Large intestine (tissue), 3 donors: ENCODE measurements at regions not wholly inside any gene's neighbourhood (a gene's known extent, or its start where the extent isn't known, plus 50 kb on each side); places are given as distances from the start of the nearest gene placed in this dataset.
A peak's percentile ranks its signal among the peaks of the same experiment; 100 is the strongest.

Experiments
- DNase-seq, 2 donors: peaks; one replicate each; pipeline versions ENCODE4 v3.0.0 to v3.0.0-alpha.2; 2013
- H3K27ac ChIP-seq: one replicate; pipeline ENCODE4 v1.5.1; 2013; ENCODE audit warnings: low read length
- H3K27me3 ChIP-seq: 2 replicates; pipeline ENCODE4 v1.6.1; 2013; ENCODE audit warnings: low read length; ENCODE audit not compliant: control insufficient read depth, insufficient read depth
- H3K36me3 ChIP-seq: 2 replicates; pipeline ENCODE4 v1.6.1; 2013; ENCODE audit warnings: low read length; ENCODE audit not compliant: control insufficient read depth, insufficient read depth
- H3K4me1 ChIP-seq: one replicate; pipeline ENCODE4 v1.6.1; 2013; ENCODE audit warnings: low read length; ENCODE audit not compliant: control insufficient read depth, insufficient read depth
- H3K4me3 ChIP-seq: one replicate; pipeline ENCODE4 v1.5.1; 2013; ENCODE audit warnings: low read length
- H3K9me3 ChIP-seq: one replicate; pipeline ENCODE4 v1.6.1; 2013; ENCODE audit warnings: mild to moderate bottlenecking, low read depth, low read length, moderate library complexity; ENCODE audit not compliant: control insufficient read depth
- WGBS: methylation state at CpG from one replicate; pipeline ENCODE4 v1.1.5; 2013; ENCODE audit warnings: low lambda C conversion rate; ENCODE audit not compliant: insufficient coverage; 5-methylcytosine and 5-hydroxymethylcytosine counted together

GRCh38 chr3:124467980-124468902 is 262.0 kb upstream of the UMPS start:
- no peaks in the 10 kb centered on the region for H3K4me1 ChIP-seq
- no peak overlapping the region for H3K4me3 ChIP-seq
- no peaks in the 10 kb centered on the region for H3K36me3 ChIP-seq
- peak; percentile 38 to 42 for DNase-seq
- no peaks in the 10 kb centered on the region for H3K9me3 ChIP-seq
- no peaks in the 10 kb centered on the region for H3K27me3 ChIP-seq
- WGBS: 52% methylated on average over 4 of the region's 10 CpGs
- H3K27ac ChIP-seq: no peak overlapping the region

GRCh38 chr3:124469555-124469954 is 260.7 kb upstream of the UMPS start:
- 73% methylated on average over 3 of the region's 5 CpGs for WGBS
- Histone ChIP-seq H3K4me3 (no peak overlapping the region), H3K9me3 (no peaks in the 10 kb centered on the region), H3K4me1 (no peaks in the 10 kb centered on the region), H3K27ac (no peak overlapping the region), H3K27me3 (no peaks in the 10 kb centered on the region), H3K36me3 (no peaks in the 10 kb centered on the region)
- no peak for DNase-seq

DNA sequence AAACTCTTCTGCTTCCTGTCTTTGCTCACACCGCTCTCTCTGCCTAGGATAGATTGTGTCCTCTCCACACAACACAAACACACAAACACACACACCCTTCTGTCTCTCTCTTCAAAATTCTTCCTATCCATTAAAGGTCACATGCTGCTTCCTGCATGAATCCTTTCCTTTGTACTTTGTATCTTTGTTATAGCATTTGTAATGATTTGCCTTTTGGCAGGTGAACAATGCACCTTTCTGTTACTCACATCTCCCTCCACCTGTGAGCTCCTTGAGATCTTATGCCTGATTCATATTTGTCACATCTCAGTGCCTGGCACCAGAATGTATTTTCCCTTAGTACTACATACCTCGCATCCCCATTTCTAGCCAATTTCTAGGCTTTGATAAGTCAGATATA is 251.4 kb upstream of the UMPS start:
- Histone ChIP-seq H3K36me3 (no peaks in the 10 kb centered on the region), H3K9me3 (no peaks in the 10 kb centered on the region), H3K4me1 (no peaks in the 10 kb centered on the region), H3K27ac (no peak overlapping the region), H3K4me3 (no peak overlapping the region), H3K27me3 (peaks cover 4% of the 10 kb centered on the region)
- peak; percentile 12 to 58 for DNase-seq
- 57% methylated on average over 1 of the region's 2 CpGs for WGBS

DNA sequence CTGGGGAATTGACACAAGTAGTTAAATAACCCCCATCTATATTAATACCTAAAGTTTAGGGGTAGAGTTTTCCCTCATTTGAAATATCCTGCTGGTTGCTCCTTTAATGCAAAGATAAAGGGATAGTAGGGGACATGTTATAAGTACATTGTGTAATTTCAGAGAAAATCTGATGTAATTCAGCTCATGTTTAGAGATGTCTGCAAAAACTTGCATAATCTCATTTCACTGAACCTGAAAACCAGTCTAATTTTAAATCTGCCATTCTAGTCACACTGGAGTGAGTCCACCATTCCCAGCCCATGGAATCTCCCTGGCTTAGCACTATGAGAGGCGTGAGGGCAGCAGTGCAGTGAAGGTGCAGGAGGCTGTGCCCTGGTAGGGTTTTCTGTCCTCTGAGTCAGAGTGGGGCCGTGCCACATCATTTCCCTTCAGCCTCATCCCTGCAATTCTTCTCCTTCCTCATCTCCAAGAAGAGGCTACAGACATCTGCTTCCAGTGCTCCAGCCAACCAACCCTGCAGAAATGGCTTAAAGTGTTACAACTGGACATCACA is 246.3 kb upstream of the UMPS start:
- Histone ChIP-seq H3K9me3 (no peaks in the 10 kb centered on the region), H3K27me3 (peaks cover 4% of the 10 kb centered on the region), H3K36me3 (no peaks in the 10 kb centered on the region), H3K4me1 (no peaks in the 10 kb centered on the region), H3K27ac (no peak overlapping the region), H3K4me3 (no peak overlapping the region)
- no peak for DNase-seq
- WGBS: no CpG with 5 or more reads among the region's 2 CpGs

DNA sequence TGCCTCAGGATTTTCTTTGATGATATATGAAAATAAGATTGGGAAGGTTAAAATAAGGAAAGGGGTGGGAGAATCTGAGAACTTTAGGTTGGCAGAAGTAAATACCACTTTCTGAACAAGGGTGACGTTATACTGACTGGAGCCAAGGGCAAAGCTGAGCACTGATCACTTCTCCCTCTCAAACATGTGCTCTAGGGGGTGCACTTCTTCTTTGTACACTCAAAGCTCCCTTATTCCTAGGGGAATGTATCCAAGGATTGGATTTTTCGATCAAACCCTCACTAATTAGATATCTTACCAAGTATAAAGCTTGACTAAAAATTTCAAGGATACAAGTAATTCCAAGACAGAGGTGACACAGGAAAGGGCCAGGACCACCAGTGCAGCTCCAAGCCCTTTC is 243.9 kb upstream of the UMPS start:
- H3K27ac ChIP-seq: no peak overlapping the region
- no peaks in the 10 kb centered on the region for H3K36me3 ChIP-seq
- WGBS: no CpG with 5 or more reads among the region's 2 CpGs

GRCh38 chr3:124489506-124489905 is 240.7 kb upstream of the UMPS start:
- H3K27ac ChIP-seq: no peak overlapping the region
- H3K36me3 ChIP-seq: no peaks in the 10 kb centered on the region
- no peaks in the 10 kb centered on the region for H3K27me3 ChIP-seq
- H3K9me3 ChIP-seq: no peaks in the 10 kb centered on the region
- no peaks in the 10 kb centered on the region for H3K4me1 ChIP-seq
- peak in 1 of 2 donors; percentile 29 for DNase-seq
- H3K4me3 ChIP-seq: no peak overlapping the region

More for the DNA sequence above, 243.9 kb upstream of the UMPS start:
- Histone ChIP-seq H3K27me3 (peaks cover 4% of the 10 kb centered on the region), H3K4me1 (no peaks in the 10 kb centered on the region), H3K4me3 (no peak overlapping the region), H3K9me3 (no peaks in the 10 kb centered on the region)
- no peak for DNase-seq

DNA sequence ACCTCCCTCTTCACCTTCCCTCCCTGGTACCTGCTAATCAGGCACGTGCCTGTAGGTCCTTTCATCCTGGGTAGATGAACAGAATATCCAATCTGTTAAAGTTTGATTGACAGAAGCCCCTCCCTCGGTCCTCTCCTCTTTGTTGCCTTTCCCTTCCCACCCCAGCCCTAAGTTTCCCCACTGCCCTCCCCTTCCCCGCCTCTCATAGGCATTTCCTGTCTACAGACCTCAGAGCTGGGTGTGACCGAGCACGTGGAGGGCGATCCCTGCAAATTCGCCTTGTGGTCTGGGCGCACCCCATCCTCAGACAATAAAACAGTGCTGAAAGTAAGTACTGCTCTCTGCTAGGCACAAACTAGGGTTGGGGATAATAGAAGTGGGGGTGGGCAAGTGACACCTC is 239.2 kb upstream of the UMPS start:
- Histone ChIP-seq H3K4me1 (no peaks in the 10 kb centered on the region), H3K9me3 (no peaks in the 10 kb centered on the region), H3K36me3 (no peaks in the 10 kb centered on the region), H3K4me3 (no peak overlapping the region), H3K27me3 (no peaks in the 10 kb centered on the region), H3K27ac (no peak overlapping the region)
- no CpG with 5 or more reads among the region's 8 CpGs for WGBS
- DNase-seq: peak; percentile 15 to 57

- H3K36me3 ChIP-seq: no peaks in the 10 kb centered on the region
- no peaks in the 10 kb centered on the region for H3K9me3 ChIP-seq
- H3K4me1 ChIP-seq: no peaks in the 10 kb centered on the region
- H3K27ac ChIP-seq: no peak overlapping the region
- no peak overlapping the region for H3K4me3 ChIP-seq
- no peak for DNase-seq
- no CpG with 5 or more reads among the region's 3 CpGs for WGBS
- H3K27me3 ChIP-seq: no peaks in the 10 kb centered on the region
Measured at GRCh38 chr3:124491875-124492274, 238.4 kb upstream of the UMPS start.

- no peaks in the 10 kb centered on the region for H3K27me3 ChIP-seq
- H3K9me3 ChIP-seq: no peaks in the 10 kb centered on the region
- no peaks in the 10 kb centered on the region for H3K36me3 ChIP-seq
- no peaks in the 10 kb centered on the region for H3K4me1 ChIP-seq
- no peak overlapping the region for H3K4me3 ChIP-seq
- H3K27ac ChIP-seq: no peak overlapping the region
- 100% methylated on average over 1 of the region's 4 CpGs for WGBS
- DNase-seq: peak; percentile 49 to 62
Measured at GRCh38 chr3:124492824-124493223, 237.4 kb upstream of the UMPS start.

DNA sequence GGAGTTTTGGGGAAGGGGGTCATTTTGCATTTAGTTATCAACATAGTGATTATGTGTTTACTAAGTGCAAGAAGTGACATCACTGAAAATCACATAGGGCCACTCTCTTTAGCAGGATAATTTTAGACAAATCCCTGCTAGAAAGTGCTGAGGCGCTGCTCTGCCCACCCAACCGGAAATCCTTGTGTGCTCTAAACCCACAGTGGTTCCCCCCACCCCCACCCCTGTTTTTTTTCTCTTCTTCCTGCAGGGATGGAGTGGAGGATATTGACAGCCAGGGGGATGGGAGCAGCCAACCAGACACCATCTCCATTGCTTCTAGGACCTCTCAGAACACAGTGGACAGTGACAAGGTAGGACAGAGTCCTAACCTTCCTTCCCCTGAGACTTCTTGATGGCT is 234.2 kb upstream of the UMPS start:
- WGBS: no CpG with 5 or more reads among the region's 2 CpGs
- H3K9me3 ChIP-seq: no peaks in the 10 kb centered on the region
- no peak for DNase-seq
- H3K36me3 ChIP-seq: no peaks in the 10 kb centered on the region
- H3K4me1 ChIP-seq: no peaks in the 10 kb centered on the region
- H3K4me3 ChIP-seq: no peak overlapping the region
- H3K27me3 ChIP-seq: no peaks in the 10 kb centered on the region
- H3K27ac ChIP-seq: no peak overlapping the region

GRCh38 chr3:124497487-124497886 is 232.8 kb upstream of the UMPS start:
- no peaks in the 10 kb centered on the region for H3K9me3 ChIP-seq
- no CpG with 5 or more reads among the region's 1 CpG for WGBS
- no peaks in the 10 kb centered on the region for H3K36me3 ChIP-seq
- no peaks in the 10 kb centered on the region for H3K4me1 ChIP-seq
- no peaks in the 10 kb centered on the region for H3K27me3 ChIP-seq
- no peak overlapping the region for H3K27ac ChIP-seq
- DNase-seq: no peak
- H3K4me3 ChIP-seq: no peak overlapping the region
